A549 (cell line): ENCODE measurements at regions not wholly inside any gene's neighbourhood (a gene's known extent, or its start where the extent isn't known, plus 50 kb on each side); places are given as distances from the start of the nearest gene placed in this dataset.

Source experiments
- ATAC-seq, 2 experiments: fragments of 200-7000 bp in 1 of 2; fragments of >200 bp in 1 of 2; cut with Nextera tagmentation in 1 of 2; cut with Tn5 transposase in 1 of 2; 3 replicates each; pipeline versions ENCODE4 v1.8.0 to v1.9.1; 2018 to 2020; ENCODE audit warnings: mild to moderate bottlenecking in 1 of 2, moderate library complexity in 1 of 2
- CTCF ChIA-PET: fragments of 300-600 bp; sonication (Branson Sonifier 250); formaldehyde crosslinking; extraction: SDS; loops from one replicate; lab custom pipeline; 2021; ENCODE audit warnings: antibody characterized with exemption, inconsistent platforms; lab: Yijun Ruan, JAX
- POLR2A ChIA-PET: fragments of 350-600 bp; formaldehyde crosslinking; extraction: SDS; loops from one replicate; lab custom pipeline; 2021; ENCODE audit warnings: antibody characterized with exemption, inconsistent platforms; lab: Yijun Ruan, JAX
- DNase-seq, 2 experiments: peaks; one replicate each; pipeline versions ENCODE4 v3.0.0 to v3.0.0-alpha.2; 2011 to 2016; ENCODE audit warnings: low read depth in 1 of 2, low spot score in 1 of 2
- FAIRE-seq: peaks from 2 replicates; lab custom pipeline; 2011; peaks lifted over from hg19 to GRCh38; lab: Jason Lieb, UNC
- H3K27ac ChIP-seq, 2 experiments: fragments of >200 bp; sonication (Bioruptor Twin); formaldehyde crosslinking; 3 replicates each; pipeline ENCODE4 v1.5.1; 2016 to 2017
- H3K4me1 ChIP-seq: fragments of >200 bp; sonication (Bioruptor Twin); formaldehyde crosslinking; 3 replicates; pipeline ENCODE4 v1.6.1; 2016
- H3K4me2 ChIP-seq: fragments of >200 bp; sonication (Bioruptor Twin); formaldehyde crosslinking; 3 replicates; pipeline ENCODE4 v1.6.1; 2016
- H3K4me3 ChIP-seq: fragments of >200 bp; sonication (Bioruptor Twin); formaldehyde crosslinking; 3 replicates; pipeline ENCODE4 v1.5.1; 2016
- H3K9me3 ChIP-seq: fragments of >200 bp; sonication (Bioruptor Twin); formaldehyde crosslinking; 3 replicates; pipeline ENCODE4 v1.6.1; 2016
- BCL3 ChIP-seq: fragments of >200 bp; sonication (Bioruptor Twin); formaldehyde crosslinking; IDR thresholded peaks from 3 replicates; pipeline ENCODE4 v1.6.1; 2016
- BHLHE40 ChIP-seq: IDR thresholded peaks from 2 replicates; pipeline ENCODE4 v1.6.1; 2012; ENCODE audit warnings: low read depth, low read length, inconsistent platforms
- CHD4 ChIP-seq: fragments of 200-600 bp; sonication (generic); IDR thresholded peaks from 2 replicates; pipeline ENCODE4 v1.6.1; 2016; ENCODE audit warnings: antibody characterized with exemption, mild to moderate bottlenecking, borderline replicate concordance
- EHMT2 ChIP-seq: fragments of 200-600 bp; sonication (generic); IDR thresholded peaks from 2 replicates; pipeline ENCODE4 v1.6.1; 2016; ENCODE audit warnings: antibody characterized with exemption, low read depth, mild to moderate bottlenecking, moderate library complexity
- FOSB ChIP-seq: fragments of 250-450 bp; sonication (Bioruptor Pico); IDR thresholded peaks from 2 replicates; pipeline ENCODE4 v1.5.0; 2020; ENCODE audit warnings: mild to moderate bottlenecking, moderate library complexity
- FOSL2 ChIP-seq, 2 experiments: fragments of 450-650 bp in 1 of 2; fragments of >200 bp in 1 of 2; sonication (Bioruptor Twin) in 1 of 2; formaldehyde crosslinking; IDR thresholded peaks; 2 replicates each; pipeline versions ENCODE4 v1.5.0 to v1.6.1; 2016 to 2020; ENCODE audit warnings: mild to moderate bottlenecking in 1 of 2, moderate library complexity in 1 of 2
- GATA3 ChIP-seq: IDR thresholded peaks from 2 replicates; pipeline ENCODE4 v1.6.1; 2012; ENCODE audit warnings: borderline replicate concordance
- HDAC2 ChIP-seq: fragments of 200-600 bp; sonication (generic); IDR thresholded peaks from 2 replicates; pipeline ENCODE4 v1.6.1; 2016
- HMGXB4 ChIP-seq: fragments of 250-450 bp; sonication (Bioruptor Pico); IDR thresholded peaks from 2 replicates; pipeline ENCODE4 v1.5.0; 2021; ENCODE audit warnings: mild to moderate bottlenecking, moderate library complexity, borderline replicate concordance
- JUN ChIP-seq, 2 experiments: fragments of >200 bp; sonication (Bioruptor Twin); formaldehyde crosslinking; IDR thresholded peaks; 2 replicates in 1 of 2; 3 replicates in 1 of 2; pipeline ENCODE4 v1.6.1; 2016 to 2017
- JUNB ChIP-seq: fragments of >200 bp; sonication (Bioruptor Twin); formaldehyde crosslinking; IDR thresholded peaks from 2 replicates; pipeline ENCODE4 v1.6.1; 2016
- MAZ ChIP-seq: fragments of 150-350 bp; IDR thresholded peaks from 2 replicates; pipeline ENCODE4 v1.6.1; 2014; ENCODE audit warnings: antibody characterized with exemption, low read depth, low read length, borderline replicate concordance
- MYC ChIP-seq: IDR thresholded peaks from 2 replicates; pipeline ENCODE4 v1.6.1; 2012; ENCODE audit warnings: mild to moderate bottlenecking, inconsistent platforms, low read length, improper control_type of control experiment, borderline replicate concordance
- NFE2L2 ChIP-seq: fragments of 150-350 bp; conservative IDR thresholded peaks from 2 replicates; pipeline ENCODE4 v1.6.1; 2014; ENCODE audit warnings: low read length
- PBX3 ChIP-seq: IDR thresholded peaks from 2 replicates; pipeline ENCODE4 v1.6.1; 2012
- POLR2AphosphoS2 ChIP-seq: conservative IDR thresholded peaks from 2 replicates; pipeline ENCODE4 v1.6.1; 2012; ENCODE audit warnings: low read length, improper control_type of control experiment, inconsistent platforms
- RCOR1 ChIP-seq: fragments of 150-350 bp; IDR thresholded peaks from 2 replicates; pipeline ENCODE4 v1.6.1; 2014; ENCODE audit warnings: antibody characterized with exemption, low read length, low read depth
- RNF2 ChIP-seq: fragments of 200-600 bp; sonication (generic); IDR thresholded peaks from 2 replicates; pipeline ENCODE4 v1.6.1; 2016; ENCODE audit warnings: low read depth, mild to moderate bottlenecking, antibody characterized with exemption, moderate library complexity, borderline replicate concordance
- SMC3 ChIP-seq: fragments of >200 bp; sonication (Bioruptor Twin); formaldehyde crosslinking; IDR thresholded peaks from 3 replicates; pipeline ENCODE4 v1.6.1; 2018; ENCODE audit warnings: inconsistent platforms
- TP53 ChIP-seq: fragments of 250-450 bp; sonication (Bioruptor Pico); IDR thresholded peaks from 2 replicates; pipeline ENCODE4 v1.5.0; 2021; ENCODE audit warnings: mild to moderate bottlenecking, moderate library complexity
- ZNF302 ChIP-seq: fragments of 250-450 bp; sonication (Bioruptor Pico); IDR thresholded peaks from 2 replicates; pipeline ENCODE4 v1.9.0; 2021; ENCODE audit warnings: inconsistent platforms, mild to moderate bottlenecking, moderate library complexity
- ZSCAN20 ChIP-seq: fragments of 250-450 bp; sonication (Bioruptor Pico); IDR thresholded peaks from 2 replicates; pipeline ENCODE4 v1.8.0; 2022; ENCODE audit warnings: mild to moderate bottlenecking, moderate library complexity
- WGBS: methylation state at CpG from one replicate; pipeline ENCODE4 v1.1.6; 2017; ENCODE audit errors: missing lambda C conversion rate; 5-methylcytosine and 5-hydroxymethylcytosine counted together

DNA sequence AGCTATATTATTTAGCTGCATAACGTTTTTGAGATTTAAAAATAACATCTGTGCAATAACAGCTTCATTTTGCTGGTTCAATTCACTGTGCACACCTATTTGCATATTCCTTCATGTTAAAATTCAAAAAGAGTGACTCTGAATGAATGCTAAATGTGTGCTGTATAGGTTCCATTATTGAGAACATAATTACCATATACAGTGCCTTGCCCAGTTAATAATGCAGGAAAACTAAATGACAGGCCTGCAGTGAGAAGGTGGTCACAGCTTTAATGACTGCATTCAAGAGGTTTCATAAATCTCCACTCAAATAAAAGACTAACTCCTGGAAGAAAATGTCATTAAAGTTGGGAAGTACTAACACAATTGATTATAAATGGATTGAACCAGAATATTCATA lies 1183.2 kb upstream of the ADGRL3 start:
- H3K4me1 ChIP-seq, result no peaks in the 10 kb centered on the region
- no peak overlapping the region for H3K4me2 ChIP-seq
- ChIA-PET POLR2A (no interaction called here), CTCF (no interaction called here)
- H3K9me3 ChIP-seq, result no peaks in the 10 kb centered on the region
- DNase-seq, result no peak
- WGBS, result 0% methylated on average over 1 of the region's 1 CpG
- FAIRE-seq, result no peak
- TF ChIP-seq HMGXB4 (CRISPR knock-in tag), result no peak
- TF ChIP-seq SMC3, result no peak
- TF ChIP-seq POLR2AphosphoS2, result no peak
- TF ChIP-seq JUNB, result no peak
- no peak for TF ChIP-seq JUN (IDR thresholded peaks at IDR 0.05)
- no peak for TF ChIP-seq BCL3
- no peak for TF ChIP-seq FOSL2 (IDR thresholded peaks at IDR 0.05)
- no peak for TF ChIP-seq FOSL2 (CRISPR knock-in tag; IDR thresholded peaks at IDR 0.05)
- TF ChIP-seq BHLHE40, result no peak
- no peak for TF ChIP-seq GATA3
- no peak for TF ChIP-seq ZNF302 (CRISPR knock-in tag)
- no peak for TF ChIP-seq MAZ
- no peak for TF ChIP-seq TP53 (CRISPR knock-in tag)
- no peak for TF ChIP-seq PBX3
- no peak for TF ChIP-seq CHD4
- TF ChIP-seq RCOR1, result no peak
- no peak for TF ChIP-seq FOSB (CRISPR knock-in tag)
- no peak for TF ChIP-seq NFE2L2
- no peak for TF ChIP-seq EHMT2
- TF ChIP-seq RNF2, result no peak
- TF ChIP-seq ZSCAN20 (CRISPR knock-in tag), result no peak
- H3K4me3 ChIP-seq, result no peak overlapping the region
- no peak overlapping the region for H3K27ac ChIP-seq
- no peak for ATAC-seq

- Histone ChIP-seq H3K4me1 (no peaks in the 10 kb centered on the region), H3K27ac (no peak overlapping the region), H3K9me3 (no peaks in the 10 kb centered on the region), H3K4me3 (no peak overlapping the region), H3K4me2 (no peak overlapping the region)
- CTCF ChIA-PET, result interaction anchor here (0.7 kb wide), 1 partner anchor 56 kb away, joined by 3 read pairs; no protein-coding TSS in a partner anchor
- POLR2A ChIA-PET, result no interaction called here
- TF ChIP-seq MYC (no peak), CHD4 (no peak), HDAC2 (no peak), PBX3 (no peak), FOSL2 (IDR thresholded peaks at IDR 0.05) (no peak), FOSL2 (CRISPR knock-in tag; IDR thresholded peaks at IDR 0.05) (no peak)
- 28% methylated on average over 2 of the region's 2 CpGs for WGBS
- FAIRE-seq, result no peak
- DNase-seq, result no peak
- no peak for ATAC-seq
Observed at GRCh38 chr4:60019180-60019579, 1180.9 kb upstream of the ADGRL3 start.
